SH-SY5Y (cell line): ENCODE measurements at regions not wholly inside any gene's neighbourhood (a gene's known extent, or its start where the extent isn't known, plus 50 kb on each side); places are given as distances from the start of the nearest gene placed in this dataset.

ENCODE experiments used
- GATA2 ChIP-seq: IDR thresholded peaks from 2 replicates; pipeline ENCODE4 v1.6.1; 2011; ENCODE audit warnings: mild to moderate bottlenecking, low read depth, low read length
- GATA3 ChIP-seq: IDR thresholded peaks from 2 replicates; pipeline ENCODE4 v1.6.1; 2011; ENCODE audit warnings: low read depth, mild to moderate bottlenecking, low read length, moderate library complexity

DNA sequence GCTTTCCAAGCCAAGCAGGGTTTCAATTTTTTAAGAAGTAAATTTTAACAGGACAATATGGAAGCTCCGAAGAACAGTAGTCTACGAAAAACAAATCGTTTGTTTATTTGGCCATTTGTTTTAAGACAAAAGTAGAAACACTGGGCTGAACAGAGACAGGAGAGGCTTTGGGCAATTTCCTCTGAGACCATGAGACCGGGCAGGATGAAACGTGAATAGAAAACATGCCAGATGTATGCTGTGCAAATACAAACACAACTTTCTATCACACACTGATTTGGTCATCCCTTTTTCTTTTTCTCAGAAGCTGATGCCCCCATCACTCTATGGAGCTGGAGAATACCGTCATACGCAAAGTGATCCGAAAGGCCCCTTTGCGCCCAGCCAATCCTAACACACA, 1111.1 kb downstream of the BCL11B start:
- TF ChIP-seq GATA2 (no peak), GATA3 (no peak)
